Fibroblast of upper back skin (primary cell): ENCODE measurements at regions not wholly inside any gene's neighbourhood (a gene's known extent, or its start where the extent isn't known, plus 50 kb on each side); places are given as distances from the start of the nearest gene placed in this dataset.
A peak's percentile ranks its signal among the peaks of the same experiment; 100 is the strongest.

Source experiments
- DNase-seq: peaks from one replicate; pipeline ENCODE4 v3.0.0-alpha.2; 2013

GRCh38 chr4:171759274-171759673 is 53.9 kb upstream of the GALNTL6 start:
- DNase-seq, result no peak

GRCh38 chr4:171751538-171751937 is 61.7 kb upstream of the GALNTL6 start:
- no peak for DNase-seq

GRCh38 chr4:171746418-171746817 is 66.8 kb upstream of the GALNTL6 start:
- DNase-seq, result no peak

GRCh38 chr4:171742436-171742835 is 70.8 kb upstream of the GALNTL6 start:
- no peak for DNase-seq

- DNase-seq, result no peak
These were observed 86.0 kb upstream of the GALNTL6 start for GRCh38 chr4:171727185-171727584.

GRCh38 chr4:171721937-171722336 is 91.3 kb upstream of the GALNTL6 start:
- DNase-seq, result no peak

GRCh38 chr4:171719691-171720090 is 93.5 kb upstream of the GALNTL6 start:
- peak; percentile 13 for DNase-seq

GRCh38 chr4:171718665-171719064 is 94.5 kb upstream of the GALNTL6 start:
- no peak for DNase-seq

GRCh38 chr4:171718069-171718468 is 95.1 kb upstream of the GALNTL6 start:
- DNase-seq, result no peak

GRCh38 chr4:171717231-171717741 is 95.9 kb upstream of the GALNTL6 start:
- no peak for DNase-seq

GRCh38 chr4:171715973-171716372 is 97.2 kb upstream of the GALNTL6 start:
- no peak for DNase-seq

GRCh38 chr4:171714791-171715454 is 98.3 kb upstream of the GALNTL6 start:
- DNase-seq, result no peak

GRCh38 chr4:171710743-171711142 is 102.5 kb upstream of the GALNTL6 start:
- DNase-seq, result no peak

- DNase-seq, result no peak
These were observed 136.5 kb upstream of the GALNTL6 start for GRCh38 chr4:171676555-171677215.

GRCh38 chr4:171674781-171675180 is 138.4 kb upstream of the GALNTL6 start:
- DNase-seq, result no peak

GRCh38 chr4:171668403-171668802 is 144.8 kb upstream of the GALNTL6 start:
- DNase-seq, result no peak

GRCh38 chr4:171667906-171668305 is 145.3 kb upstream of the GALNTL6 start:
- DNase-seq, result no peak

GRCh38 chr4:171651071-171651470 is 162.1 kb upstream of the GALNTL6 start:
- DNase-seq, result no peak

GRCh38 chr4:171650543-171650942 is 162.7 kb upstream of the GALNTL6 start:
- no peak for DNase-seq

GRCh38 chr4:171648926-171649325 is 164.3 kb upstream of the GALNTL6 start:
- DNase-seq, result no peak

- DNase-seq, result no peak
These were observed 166.2 kb upstream of the GALNTL6 start for GRCh38 chr4:171646984-171647383.

- no peak for DNase-seq
These were observed 168.7 kb upstream of the GALNTL6 start for GRCh38 chr4:171644430-171645057.

- DNase-seq, result peak; percentile 11
These were observed 173.7 kb upstream of the GALNTL6 start for GRCh38 chr4:171639540-171639939.

GRCh38 chr4:171636606-171637005 is 176.6 kb upstream of the GALNTL6 start:
- DNase-seq, result no peak
